Activated T-helper 1 cell treated with anti-CD3 and anti-CD28 coated beads, Interleukin-2, amount 50 U/mL, for 16 hours (primary cell): ENCODE measurements at regions not wholly inside any gene's neighbourhood (a gene's known extent, or its start where the extent isn't known, plus 50 kb on each side); places are given as distances from the start of the nearest gene placed in this dataset.

Experiments
- DNase-seq, 2 donors: peaks; one replicate each; pipeline ENCODE4 v3.0.0-alpha.2; 2020; ENCODE audit warnings: low read depth in 1 of 2, low spot score in 1 of 2

DNA sequence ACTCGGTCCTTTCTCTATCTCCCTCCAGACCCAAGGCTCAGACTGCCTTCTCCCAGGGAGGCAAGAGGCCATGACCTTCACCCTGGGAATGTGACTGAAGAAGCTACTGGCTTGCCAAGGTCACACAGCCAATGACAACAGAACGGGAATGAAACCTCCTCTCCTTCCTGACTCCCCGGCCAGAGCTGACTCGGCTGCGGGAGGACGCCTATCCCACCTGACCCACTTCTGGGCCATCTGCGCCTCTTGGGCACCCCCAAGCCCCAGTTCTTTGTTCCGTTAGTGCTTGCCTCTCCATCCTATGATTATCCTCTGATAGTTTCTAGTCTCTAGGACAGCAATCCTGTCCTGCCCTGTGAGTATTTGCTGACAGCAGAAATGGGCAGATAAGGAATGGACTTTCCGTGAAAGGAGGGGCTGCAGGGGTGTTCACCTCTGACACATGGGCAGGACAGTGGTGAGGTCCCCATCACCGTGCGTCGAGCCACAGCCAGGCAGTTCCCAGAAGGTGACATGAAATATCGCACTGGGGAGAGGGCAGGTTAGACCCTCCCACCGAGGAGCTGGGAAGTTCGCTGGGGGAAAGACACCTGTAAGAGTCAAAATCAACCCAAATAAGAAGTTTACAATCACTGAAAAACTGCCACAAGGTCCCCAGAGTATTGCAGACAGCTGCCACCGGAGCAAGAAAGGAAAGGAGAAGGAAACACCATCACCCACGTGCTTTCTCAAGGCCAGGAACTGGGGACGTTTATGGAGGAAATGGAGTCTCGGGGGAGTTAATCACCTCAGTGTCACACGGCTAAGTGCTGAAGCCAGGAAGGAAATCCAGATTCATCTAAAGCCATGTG is 63.0 kb downstream of the INSIG1 start:
- DNase-seq = no peak

DNA sequence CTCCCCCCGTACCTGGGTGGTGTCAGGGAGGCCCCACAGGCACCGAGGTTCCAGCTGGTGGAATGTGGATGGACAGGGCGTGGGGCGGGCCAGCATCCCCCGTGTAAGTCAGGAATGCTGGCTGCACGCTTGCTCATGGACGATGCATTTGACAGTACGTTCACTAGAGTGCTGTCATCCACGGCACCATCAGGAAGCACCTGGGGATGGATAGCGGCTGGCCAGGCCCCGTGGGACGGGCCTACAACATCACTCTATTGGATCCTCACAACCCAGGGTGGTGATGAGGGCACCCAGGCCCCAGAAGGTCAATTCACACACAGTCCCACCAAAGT is 63.6 kb downstream of the INSIG1 start:
- DNase-seq = no peak

DNA sequence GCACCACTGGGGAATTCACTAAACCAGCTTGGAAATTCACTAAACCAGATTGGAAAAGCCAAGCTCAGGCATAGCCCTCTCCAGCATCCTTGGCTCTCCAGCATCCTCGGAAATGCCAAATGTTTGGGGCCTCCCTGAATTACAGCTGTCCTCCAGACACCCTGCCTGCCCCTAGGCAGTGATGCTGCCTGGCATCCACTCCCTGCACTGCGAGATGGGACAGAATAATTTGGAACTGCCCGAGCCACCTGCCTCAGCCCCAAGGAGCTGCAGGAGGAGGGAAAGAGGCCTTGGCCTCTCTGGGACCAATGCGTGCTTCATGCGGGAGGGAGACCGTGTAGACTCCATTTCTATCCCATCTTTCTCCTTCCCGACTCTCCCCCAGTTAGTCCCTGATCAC is 64.3 kb downstream of the INSIG1 start:
- DNase-seq = no peak

DNA sequence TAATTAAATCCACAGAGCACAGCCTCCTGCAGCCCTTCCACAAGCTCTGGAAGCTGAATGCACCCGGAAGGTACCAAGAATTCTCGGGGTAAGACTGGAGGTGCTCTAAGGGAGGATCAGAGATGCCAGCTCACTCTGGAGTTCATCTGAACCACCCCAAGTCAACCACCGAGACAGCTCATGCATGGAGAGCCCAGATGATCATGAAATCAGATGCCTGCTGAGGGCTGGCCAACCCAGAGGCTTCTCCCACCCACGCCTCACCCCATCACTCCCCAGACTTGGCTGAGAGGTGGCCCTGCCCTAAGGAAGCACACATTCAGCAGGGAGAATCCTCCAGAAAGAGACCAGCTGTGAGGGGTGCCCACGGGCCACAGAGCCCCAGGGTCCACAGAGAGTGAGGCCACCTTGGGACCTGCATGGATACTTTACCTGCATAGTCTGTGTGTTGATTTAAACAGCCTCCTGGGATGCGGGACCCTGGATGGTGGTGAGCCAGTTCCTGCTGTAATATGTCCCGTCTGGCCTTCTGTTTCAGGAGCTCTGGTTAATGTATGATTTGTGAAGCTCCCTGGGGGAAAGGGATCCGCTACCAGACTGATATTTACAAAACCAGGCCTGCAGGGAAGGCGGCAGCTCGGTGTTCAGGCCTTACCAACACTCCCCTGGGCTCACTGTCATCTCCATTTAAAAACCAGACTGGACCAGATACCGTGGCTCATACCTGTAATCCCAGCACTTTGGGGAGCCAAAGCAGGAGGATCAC is 64.9 kb downstream of the INSIG1 start:
- no peak for DNase-seq

DNA sequence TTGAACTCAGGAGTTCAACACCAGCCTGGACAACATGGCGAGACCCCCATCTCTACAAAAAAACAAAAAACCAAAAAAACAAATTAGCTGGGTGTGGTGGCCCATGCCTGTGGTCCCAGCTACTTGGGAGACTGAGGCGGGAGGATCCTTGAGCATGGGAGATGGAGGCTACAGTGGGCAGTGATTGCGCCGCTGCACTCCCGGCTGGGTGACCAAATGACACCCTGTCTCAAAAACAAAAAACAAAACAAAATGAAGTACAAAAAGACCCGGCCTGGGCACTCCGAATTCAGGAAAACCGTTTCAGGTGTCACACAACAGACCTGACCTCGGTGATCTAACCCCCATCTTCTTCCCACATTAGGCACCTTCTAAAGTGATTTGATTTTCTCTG is 65.5 kb downstream of the INSIG1 start:
- DNase-seq = no peak

DNA sequence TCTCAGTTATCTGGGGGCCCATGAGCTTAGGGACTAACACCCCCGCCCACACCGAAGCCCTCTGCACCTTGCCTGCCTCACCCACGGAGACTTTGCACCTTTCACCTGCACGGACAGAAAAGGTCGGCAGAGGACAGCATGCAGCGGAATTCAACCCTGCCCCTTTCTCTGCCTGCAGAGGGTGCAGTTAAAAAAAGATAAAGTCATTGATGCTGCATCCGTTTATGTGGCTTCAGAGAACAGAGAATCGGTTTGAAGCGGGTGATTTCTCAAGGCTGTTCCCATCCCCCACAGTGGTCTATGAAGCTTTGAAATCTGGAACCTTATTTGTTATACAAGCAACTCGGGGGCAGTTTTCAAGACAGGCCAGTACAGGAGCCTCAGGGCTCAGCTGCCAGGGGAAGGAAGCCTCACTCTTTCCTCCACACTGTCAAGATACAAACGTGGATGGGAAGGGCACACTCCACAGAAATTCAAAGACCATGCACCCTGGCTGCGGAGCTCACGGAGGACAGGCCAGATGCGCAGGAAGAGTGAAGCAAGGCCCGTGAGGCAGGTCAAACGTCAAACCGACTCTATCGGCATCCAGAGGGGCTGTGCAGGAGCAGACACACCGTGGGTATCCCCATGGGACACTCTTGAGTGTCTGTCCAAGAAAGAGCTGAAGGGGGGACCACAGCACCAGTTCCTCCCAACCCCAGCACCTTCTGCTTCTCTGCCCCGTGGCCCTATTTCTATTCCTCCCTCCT is 66.3 kb downstream of the INSIG1 start:
- no peak for DNase-seq

DNA sequence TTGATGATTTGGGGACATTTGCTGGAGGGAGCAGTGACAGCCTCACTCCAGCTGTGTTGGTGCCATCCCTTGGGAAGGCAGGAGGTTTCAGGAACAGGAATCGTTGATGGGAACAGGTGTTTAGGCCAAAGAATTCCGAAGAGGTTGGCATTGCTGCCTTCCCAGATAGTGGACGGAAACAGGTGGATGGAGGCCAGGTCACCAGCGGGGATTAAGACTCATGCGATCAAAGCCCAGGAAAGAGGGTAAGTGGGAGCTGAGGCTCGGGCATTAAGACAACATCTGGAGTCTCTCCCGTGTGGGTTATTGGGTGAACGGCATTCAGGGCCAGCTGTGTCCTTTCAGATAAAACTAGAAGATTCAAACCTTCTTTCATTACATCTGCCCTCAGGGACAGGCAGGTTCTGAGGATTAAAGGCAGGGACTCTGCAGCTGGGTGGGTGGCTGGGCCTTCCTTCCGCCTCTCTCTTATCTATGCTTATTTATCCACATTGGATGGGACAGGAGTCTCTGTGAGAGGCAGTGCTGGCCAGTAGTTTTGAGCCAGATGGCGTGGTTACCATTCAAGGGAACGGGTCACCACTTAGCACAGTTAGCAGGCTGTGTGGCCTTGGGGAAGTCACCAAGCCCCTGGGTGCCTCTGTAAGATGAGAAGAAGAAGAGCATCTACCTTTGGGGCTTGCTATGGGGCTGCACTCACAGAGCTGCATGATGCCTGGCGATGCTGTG is 67.6 kb downstream of the INSIG1 start:
- no peak for DNase-seq

DNA sequence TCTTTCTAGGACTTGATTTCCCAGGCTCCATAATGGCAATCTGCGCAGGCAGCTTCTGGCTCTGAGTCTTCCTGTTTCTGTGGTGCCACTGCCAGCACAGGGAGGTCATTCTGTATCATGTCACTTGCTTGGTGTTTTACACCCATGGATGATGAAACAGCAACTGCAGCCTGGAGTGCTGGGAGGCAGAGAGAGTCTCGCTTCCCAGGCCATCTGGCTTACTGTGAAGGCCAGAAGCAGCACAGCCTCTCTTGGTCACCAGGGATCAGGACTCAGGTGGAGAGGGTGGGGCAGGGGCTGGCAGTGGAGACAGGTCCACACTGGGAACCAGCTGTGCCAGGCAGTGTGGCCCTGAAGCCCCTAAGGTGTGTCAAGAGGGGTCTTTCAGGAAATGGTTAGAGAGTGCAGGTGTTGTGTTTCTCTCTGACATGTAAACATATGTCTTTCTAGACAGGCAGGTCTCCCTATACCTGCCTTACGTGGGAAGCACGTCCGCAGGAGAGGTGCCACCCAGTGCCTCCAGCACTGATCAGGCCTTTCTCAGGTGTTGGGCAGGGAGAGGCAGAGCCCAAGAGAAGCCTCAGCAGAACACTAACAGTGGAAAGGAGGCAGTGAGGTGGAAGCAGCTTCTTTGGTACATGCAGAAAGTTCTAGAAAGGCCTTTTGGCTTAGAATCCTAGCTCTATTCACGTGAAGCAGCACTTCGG is 71.4 kb downstream of the INSIG1 start:
- DNase-seq = no peak

DNA sequence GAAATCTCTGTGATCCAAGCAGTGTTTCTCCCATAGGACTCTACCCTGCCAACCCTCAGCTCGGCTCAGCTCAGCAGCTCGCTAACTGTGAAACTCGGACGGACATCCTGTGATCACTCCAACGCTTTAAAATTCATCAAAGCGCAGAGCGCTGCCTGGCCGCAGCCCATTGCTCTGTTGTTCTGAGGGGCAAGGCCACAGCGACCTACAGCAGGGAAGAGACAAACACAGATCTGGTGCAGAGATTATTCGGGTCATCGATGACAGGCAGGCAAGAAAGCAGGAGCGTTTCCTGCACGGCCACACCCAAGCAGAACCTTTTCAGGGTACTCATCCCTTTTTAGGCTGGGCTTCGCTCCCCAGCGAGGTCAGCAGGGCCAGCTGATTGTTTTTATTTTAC is 72.1 kb downstream of the INSIG1 start:
- DNase-seq = no peak

DNA sequence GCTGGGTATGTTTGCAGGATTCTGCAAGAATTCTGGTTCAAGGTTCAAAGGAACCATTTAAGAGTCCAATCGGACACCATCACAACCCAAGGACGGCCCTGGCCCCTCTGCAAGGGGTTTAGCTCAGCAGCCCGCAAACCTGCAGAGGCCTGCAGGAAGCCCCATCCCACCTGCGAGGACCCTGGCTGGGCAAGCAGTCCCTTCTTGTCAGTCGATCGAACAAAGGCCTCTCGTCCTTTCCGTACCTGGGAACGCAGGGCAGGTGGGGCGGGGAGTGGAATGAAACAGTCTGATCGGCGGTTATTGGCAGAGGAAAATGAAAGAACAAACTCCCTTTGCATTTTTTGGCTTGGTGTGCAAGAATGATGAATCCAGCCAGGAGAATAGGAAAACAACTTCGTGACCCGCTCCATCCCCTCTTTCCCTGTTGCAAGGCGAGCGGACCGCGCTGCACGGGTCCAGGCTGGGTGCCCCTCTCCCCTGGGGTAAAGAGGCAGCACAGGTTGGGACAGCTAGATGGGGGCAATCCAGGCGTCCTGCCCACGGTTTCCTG is 73.7 kb downstream of the INSIG1 start:
- no peak for DNase-seq

DNA sequence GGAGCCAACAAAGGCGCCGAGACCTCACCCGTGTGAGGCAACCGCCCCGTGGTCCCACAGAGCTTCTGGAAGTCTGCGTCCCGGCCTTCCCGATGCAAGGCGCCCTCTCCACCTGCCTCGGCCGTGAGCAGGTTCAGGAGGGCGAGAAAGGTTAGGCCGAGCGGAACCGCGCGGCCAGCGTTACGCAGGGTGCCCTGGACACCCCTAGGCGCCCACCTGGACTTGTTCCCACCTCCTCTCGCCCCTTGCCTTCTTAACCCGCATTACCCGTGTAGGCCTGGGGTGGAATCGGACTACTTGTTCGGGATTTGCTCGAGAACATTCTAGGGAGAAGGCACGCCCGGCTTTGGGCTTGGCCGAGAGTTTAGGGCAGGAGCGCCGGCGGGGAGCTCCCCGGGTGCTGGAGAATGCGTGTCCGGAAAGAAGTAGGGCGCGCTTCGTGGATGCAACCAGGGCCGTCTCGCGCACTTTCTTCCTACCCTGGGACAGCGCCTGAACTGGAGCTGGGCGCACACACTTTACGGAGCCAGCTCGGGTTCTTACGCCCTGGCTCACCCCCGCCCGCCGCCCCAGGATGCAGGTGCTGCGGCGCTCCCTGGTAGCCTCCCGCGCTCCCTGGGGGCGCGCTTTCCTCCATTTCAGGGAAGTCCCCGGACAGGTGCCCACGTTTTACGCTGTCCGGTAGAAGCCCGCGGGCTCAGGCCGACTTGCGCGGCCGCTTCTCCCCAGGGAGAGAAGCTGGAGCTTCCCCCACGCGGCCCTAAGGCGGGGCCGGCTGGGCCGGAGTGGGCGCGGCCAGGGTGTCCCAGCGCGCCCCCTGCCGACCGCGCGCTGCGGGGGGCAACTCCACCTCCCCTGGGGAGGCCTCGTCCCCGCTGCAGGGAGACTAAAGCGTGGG is 74.5 kb downstream of the INSIG1 start:
- no peak for DNase-seq

DNA sequence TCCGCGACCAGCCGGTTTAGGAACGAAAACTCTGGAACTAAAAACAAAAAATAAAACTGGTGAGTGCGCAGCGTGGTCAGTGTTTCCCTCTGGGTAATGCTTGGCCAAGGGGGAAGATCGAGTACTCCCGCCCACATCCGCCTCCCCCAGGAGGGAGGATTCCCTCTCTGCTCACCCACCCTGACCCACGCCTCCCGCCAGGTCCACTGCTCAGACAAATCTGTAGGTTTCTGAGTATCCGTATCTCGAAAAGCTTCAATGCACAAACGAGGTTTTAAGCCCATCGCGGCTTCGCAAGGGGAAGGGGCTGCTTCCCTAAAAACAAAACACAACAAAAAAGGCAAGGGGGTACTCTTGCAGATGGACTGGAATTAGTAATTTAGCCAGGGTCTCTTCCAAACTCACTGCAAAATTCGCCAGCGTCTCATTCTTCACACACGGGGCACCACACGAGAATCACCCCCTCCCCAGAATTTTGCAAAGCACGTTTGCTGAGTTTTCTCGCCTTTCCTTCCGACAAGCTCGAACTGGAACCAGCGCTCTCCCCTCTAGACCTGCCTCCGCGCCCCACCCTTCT is 75.2 kb downstream of the INSIG1 start:
- DNase-seq = no peak

DNA sequence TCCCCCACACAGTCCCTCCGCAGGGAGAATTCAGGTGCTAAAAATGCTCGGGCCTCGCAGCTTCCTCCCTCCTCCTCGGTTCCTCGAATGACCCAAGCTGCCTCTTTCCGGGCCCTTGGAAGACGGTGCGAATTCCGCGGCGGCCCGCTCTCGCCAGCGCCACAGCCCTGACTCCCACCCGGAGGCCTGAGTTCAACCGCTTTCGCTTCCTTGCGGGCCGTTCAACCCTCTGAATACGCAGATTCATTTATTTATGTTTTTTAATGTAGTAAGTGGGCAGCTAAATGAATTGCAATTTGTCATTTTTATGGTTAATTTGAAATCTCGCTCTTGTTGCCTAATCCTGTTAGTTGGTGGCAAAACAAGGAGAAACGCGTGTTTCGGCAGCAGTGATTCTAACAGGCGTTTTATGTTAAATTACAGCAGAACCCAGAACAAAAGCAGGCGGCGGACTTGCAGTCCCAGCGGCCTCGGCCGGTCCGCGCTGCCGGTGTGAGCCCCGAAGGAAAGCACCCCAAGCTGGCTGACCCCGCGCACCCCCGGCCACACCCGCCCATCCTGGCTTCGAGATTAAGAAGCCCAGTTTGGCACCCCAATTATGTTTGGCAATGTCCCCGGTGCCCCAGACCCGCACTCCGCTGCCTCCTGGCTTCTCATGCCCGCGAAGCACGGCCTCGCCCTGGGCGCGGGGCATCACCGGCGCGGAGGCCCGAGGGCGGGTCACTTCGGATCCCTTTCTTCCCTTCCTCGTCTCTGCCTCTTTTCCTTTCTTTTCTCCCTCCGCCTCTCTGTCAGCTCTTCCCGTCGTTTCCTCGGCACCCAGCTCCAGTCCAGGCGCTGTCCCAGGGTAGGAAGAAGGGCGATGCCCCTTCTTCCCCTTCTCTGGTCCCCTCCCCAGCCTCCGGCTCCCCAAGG is 75.9 kb downstream of the INSIG1 start:
- no peak for DNase-seq

DNA sequence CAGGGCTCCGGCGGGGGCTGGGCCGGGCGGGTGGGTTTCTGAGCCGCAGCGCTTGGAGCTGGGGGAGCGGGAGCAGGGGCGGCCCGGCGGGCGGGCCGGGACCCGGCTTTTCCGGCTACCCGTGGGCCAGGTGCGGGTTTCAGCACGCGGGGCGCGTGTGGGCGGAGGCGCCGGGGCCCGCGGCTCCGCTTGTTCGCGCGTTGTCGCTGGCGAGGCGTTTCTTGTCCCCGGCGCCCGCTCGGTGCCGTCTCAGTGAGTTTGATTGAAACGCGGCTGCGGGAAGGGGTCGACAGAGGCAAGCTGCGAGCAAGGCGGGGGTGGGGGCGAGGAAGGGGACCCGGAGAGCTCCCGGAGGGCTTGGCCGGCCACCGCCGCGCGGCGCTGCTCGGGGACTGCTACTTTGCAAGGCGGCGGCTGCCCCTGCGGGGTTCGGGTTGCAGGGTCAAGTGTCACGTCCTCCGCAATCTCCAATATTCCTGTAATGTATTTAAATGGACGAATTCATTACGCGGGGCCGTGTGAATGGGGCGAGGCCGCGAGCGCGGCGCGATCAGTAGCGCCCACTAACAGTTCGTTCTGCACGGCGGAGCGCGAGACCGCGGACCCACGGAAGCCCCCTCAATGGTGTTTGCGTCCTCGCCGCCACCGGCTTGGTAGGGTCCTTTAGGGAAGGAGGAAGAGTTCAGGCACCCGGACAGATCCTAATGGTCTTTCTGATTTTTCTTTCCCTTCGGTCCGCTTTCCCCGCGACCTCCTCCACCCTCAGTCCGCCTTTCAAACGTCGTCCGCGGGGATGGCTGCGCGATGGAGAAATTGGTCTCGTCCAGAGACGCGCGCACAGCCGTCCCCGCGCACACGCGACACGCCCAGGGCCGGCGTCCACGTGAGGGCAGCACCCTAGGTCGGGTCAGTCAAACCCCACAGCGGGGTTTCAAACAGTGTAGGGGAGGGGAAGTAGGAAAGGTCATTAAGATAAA is 76.9 kb downstream of the INSIG1 start:
- no peak for DNase-seq

DNA sequence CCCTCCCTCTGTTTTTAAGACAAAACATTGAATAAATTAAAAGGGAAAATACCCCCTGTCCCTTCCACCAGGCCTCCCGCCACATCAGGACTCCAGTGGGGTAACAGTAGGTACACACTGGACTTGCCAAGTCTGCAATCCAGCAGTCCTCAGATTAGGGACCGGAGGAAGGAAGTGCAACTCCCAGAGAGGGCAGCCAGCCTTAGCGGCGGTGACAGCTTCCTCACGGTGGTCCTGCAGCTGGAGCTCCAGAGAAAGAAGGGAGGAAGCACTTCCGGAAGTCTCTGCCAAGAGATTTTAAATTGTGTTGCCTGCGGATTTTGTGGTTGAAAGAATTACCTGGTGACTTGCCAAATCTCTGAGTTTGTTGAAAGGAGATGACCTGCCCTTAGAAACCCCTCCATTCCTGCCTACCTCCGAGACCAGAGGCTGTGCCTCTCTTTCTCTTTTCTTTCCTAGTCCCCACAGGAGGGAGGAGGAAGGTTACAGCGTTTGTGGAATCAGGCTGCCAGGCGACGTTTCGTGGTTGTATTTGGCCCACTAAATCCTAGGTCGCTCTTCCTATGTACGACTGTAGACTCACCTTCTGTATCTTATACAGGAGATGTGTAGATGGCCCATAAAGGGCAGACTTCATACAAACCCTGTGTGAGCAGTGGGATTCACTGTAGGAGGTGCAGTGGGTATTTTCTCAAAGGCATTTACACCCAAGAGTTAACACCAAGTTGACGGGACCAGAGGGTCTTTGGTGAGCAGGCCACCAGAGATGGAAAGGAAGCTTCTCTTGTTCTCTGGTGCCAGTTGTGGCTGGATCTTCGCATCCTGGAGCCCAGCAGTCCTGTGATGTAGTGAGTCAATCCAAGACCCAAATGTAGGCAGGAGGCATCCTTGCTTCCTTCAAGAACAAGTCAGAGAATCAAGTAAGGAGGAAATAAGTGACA is 77.9 kb downstream of the INSIG1 start:
- no peak for DNase-seq
